ENCODE measurements at regions not wholly inside any gene's neighbourhood (a gene's known extent, or its start where the extent isn't known, plus 50 kb on each side); places are given as distances from the start of the nearest gene placed in this dataset.

DNA sequence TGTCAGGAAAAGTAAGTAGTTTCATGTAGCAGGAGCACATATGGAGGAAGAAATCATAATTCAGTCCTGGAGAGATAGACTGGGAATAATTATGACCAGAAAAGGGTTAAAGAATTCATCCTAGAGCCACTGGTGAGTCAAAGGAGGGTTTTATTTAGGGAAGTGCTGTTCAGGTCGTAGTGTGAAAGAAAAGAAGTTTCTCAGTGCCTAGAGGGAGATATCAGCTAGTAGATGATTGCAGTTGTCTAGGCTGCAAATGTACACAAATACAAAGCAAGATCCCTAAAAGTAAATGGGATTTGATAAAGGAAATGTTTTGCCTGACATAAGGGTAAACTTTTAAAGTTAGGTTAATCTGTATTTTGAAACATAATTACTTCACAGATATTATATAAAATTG, 403.2 kb downstream of the ACTRT1 start (continued):
- TF ChIP-seq, protein P1, sequence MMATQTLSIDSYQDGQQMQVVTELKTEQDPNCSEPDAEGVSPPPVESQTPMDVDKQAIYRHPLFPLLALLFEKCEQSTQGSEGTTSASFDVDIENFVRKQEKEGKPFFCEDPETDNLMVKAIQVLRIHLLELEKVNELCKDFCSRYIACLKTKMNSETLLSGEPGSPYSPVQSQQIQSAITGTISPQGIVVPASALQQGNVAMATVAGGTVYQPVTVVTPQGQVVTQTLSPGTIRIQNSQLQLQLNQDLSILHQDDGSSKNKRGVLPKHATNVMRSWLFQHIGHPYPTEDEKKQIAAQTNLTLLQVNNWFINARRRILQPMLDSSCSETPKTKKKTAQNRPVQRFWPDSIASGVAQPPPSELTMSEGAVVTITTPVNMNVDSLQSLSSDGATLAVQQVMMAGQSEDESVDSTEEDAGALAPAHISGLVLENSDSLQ (IDR thresholded peaks at IDR 0.05): no peak
- TF ChIP-seq SMAD1 (IDR thresholded peaks at IDR 0.05; ENCODE audit: low read depth, partially characterized antibody) (no peak), CHD1 (IDR thresholded peaks at IDR 0.05; ENCODE audit: low read depth, low read length) (no peak), TAF1 (IDR thresholded peaks at IDR 0.05; ENCODE audit: borderline replicate concordance, low read depth, low read length) (no peak), SREBF2 (IDR thresholded peaks at IDR 0.05; ENCODE audit: low read length) (no peak), TARDBP (IDR thresholded peaks at IDR 0.05; ENCODE audit: borderline replicate concordance) (no peak), YBX1 (IDR thresholded peaks at IDR 0.05) (no peak), NR2C1 (IDR thresholded peaks at IDR 0.05) (no peak)
- TF ChIP-seq, protein P2, sequence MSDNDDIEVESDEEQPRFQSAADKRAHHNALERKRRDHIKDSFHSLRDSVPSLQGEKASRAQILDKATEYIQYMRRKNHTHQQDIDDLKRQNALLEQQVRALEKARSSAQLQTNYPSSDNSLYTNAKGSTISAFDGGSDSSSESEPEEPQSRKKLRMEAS (IDR thresholded peaks at IDR 0.05; ENCODE audit: low read depth, low read length): no peak

DNA sequence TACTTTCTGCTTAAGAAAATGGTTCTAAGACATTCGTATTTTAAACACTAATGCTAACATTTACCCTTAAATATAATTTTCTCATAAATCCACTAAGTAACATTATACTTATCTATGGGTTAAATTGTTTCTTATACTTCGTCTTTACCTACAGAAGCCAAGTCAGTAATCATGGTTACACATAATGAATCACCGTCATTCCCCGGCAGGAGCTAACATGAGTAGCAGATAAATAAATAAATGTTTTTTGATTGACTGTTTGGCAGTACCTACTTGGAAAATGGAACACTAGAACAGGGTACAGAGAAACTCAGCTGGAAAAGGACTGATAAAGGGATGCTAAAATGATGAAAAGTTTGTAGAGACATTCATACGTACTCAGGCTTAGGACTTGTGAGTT, 430.4 kb downstream of the ACTRT1 start:
- Histone ChIP-seq H3K9ac (ENCODE audit: control insufficient read depth, insufficient read depth, low read length) (no peak overlapping the region), H3K27me3 (replicated peaks in 1 of 2; ENCODE audit: control insufficient read depth in 2 of 2, insufficient read depth in 2 of 2, low read length in 1 of 2) (no peaks in the 10 kb centered on the region), H2AFZ (ENCODE audit: control insufficient read depth, low read depth, low read length) (no peak overlapping the region), H3K9me3 (replicated peaks; ENCODE audit: control insufficient read depth, insufficient read depth, low read length) (no peaks in the 10 kb centered on the region), H3K36me3 (ENCODE audit: control insufficient read depth in 2 of 2, insufficient read depth in 2 of 2, low read length in 1 of 2) (no peaks in the 10 kb centered on the region), H3K79me2 (ENCODE audit: control insufficient read depth, insufficient read depth, low read length) (no peaks in the 10 kb centered on the region), H3K27ac (ENCODE audit: control insufficient read depth, insufficient read depth) (no peak overlapping the region), H3K4me1 (ENCODE audit: control insufficient read depth, insufficient read depth, low read length) (no peaks in the 10 kb centered on the region), H4K20me1 (ENCODE audit: control insufficient read depth, insufficient read depth) (no peaks in the 10 kb centered on the region), H3K4me2 (ENCODE audit: control insufficient read depth, insufficient read depth) (no peak overlapping the region), H3K4me3 (no peak overlapping the region)
- 46% methylated on average over 5 of the region's 5 CpGs for WGBS (ENCODE audit: insufficient coverage, insufficient replicate concordance, low lambda C conversion rate, missing lambda C conversion rate)
- no peak for TF ChIP-seq SMARCA5 (IDR thresholded peaks at IDR 0.05)
- no TSS peak for BruUV-seq (replicated peaks)
- RAD21 ChIA-PET (ENCODE audit: unreplicated experiment): no interaction called here
- CTCF ChIA-PET: no interaction called here
- intact Hi-C loops (cut with micrococcal nuclease; ENCODE audit: unreplicated experiment) (no loop called here), in situ Hi-C loops (cut with MboI) (no loop called here)
- FAIRE-seq: no peak
- ATAC-seq: no peak
- SMC1A ChIA-PET (ENCODE audit: uncharacterized antibody, unreplicated experiment): no interaction called here
- no peak for DNase-seq (ENCODE audit: low read depth, low spot score)
- POLR2A ChIA-PET: no interaction called here

Measured in GM12878 (cell line).